ENCODE measurements at regions not wholly inside any gene's neighbourhood (a gene's known extent, or its start where the extent isn't known, plus 50 kb on each side); places are given as distances from the start of the nearest gene placed in this dataset.

DNA sequence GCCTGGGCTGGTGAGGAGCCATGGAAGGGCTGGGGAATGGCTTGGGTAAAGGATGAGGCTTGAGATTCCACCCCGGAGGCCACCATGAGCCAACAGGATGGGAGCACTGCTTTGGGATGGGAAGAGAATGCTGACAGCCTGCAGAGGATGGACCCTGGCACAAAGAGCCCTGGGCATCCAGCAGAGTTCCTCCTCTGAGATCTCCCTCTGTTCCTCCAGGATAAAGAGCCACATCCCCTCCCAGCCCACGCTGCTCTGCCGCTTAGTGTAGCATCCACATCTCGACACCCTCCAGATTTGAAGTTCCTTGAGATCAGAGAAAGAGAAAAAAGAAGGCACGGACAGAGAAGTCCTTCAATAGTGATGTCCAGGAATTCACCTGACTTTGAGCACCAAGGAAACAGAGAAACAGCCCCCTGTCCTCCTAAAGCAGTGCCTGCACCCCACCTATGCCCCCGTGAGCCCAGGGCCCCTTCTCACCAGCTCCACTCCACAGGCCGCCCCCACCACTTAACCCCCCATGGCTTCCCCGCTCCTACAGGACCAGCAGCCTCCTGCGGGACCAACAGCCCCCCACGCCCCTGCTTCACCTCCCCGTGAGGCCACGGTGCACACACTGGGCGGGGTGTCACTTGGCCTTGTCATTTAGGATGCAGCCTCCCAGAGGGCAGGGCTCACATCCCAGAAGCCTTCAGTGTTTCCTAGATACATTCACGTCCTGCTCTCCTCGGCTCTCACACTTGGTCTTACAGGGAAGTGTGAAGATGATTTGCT lies 180.5 kb downstream of the SHANK2 start:
- DNase-seq (ENCODE audit: low read depth), result no peak
- H3K4me3 ChIP-seq (ENCODE audit: low read depth, low read length), result no peak overlapping the region
- TF ChIP-seq CTCF (IDR thresholded peaks at IDR 0.05; ENCODE audit: control insufficient read depth, extremely low read depth, insufficient read depth), result no peak

DNA sequence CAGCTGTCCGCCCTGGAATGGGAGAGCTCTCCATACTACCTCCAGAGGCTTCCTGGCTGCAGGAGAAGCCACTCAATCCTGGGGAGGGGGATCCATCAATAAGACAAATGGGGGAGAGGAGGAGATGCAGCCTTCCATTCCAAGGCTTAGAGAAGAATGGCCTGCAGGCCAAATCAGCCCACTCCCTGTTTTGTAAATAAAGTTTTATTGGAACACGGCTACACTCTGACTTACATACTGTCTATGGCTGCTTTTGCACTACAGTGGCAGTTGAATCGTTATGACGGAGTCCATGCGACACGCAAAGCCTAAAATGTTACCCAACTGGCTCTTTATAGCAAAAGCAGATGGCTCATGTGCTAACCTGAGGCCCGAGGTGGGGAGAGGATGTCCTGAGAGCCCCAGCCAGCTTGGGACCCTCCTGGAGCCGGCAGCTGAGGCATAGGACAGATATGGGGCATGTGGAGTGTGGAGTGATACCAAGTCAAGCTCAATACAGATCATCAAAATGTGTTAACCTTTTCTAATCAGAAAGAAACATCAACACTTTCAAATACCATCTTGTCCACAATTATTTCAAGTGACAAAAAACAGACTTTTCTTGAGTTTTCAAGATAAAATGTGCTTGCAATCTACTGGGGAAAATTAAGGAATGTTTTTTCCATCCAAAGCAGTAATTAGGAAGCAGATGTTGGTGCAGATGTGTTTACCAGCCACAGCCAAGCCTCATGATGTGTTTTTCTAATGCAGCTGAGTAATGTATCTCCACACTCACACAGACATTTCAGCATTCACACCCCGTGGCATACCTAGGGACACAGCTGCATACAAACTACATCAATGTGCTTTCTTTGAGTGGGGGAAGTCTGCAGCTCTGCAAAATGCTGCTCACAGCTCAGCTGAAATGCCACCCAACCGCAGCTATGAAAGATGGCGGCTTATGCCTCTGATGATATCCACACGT lies 181.6 kb downstream of the SHANK2 start:
- no peak for TF ChIP-seq CTCF (IDR thresholded peaks at IDR 0.05; ENCODE audit: control insufficient read depth, extremely low read depth, insufficient read depth)
- H3K4me3 ChIP-seq (ENCODE audit: low read depth, low read length), result no peak overlapping the region
- no peak for DNase-seq (ENCODE audit: low read depth)

- TF ChIP-seq CTCF (IDR thresholded peaks at IDR 0.05; ENCODE audit: control insufficient read depth, extremely low read depth, insufficient read depth), result no peak
- no peak for DNase-seq (ENCODE audit: low read depth)
- H3K4me3 ChIP-seq (ENCODE audit: low read depth, low read length), result no peak overlapping the region
Observed at GRCh38 chr11:71068963-71069362, 183.4 kb downstream of the SHANK2 start.

GRCh38 chr11:71067753-71068152 lies 184.6 kb downstream of the SHANK2 start:
- no peak for TF ChIP-seq CTCF (IDR thresholded peaks at IDR 0.05; ENCODE audit: control insufficient read depth, extremely low read depth, insufficient read depth)
- no peak overlapping the region for H3K4me3 ChIP-seq (ENCODE audit: low read depth, low read length)

DNA sequence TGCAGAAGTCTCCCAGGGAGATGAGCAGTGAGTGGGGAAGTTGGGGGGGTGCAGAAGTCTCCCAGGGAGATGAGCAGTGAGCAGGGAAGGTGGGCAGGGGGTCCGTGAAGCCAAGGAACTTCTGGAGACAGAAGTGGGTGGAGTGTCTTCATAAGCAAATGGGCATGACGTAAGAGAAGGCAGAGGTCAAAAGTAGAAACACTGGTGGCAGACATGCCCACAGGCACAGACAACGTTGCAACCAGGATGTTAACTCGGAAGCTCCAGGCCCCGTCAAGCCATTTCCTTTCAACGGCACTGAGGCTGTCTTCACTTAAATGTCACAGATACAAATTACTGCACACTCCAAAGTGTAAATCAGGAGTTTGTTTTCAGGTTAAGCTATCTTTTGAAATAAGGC lies 186.1 kb downstream of the SHANK2 start:
- H3K4me3 ChIP-seq (ENCODE audit: low read depth, low read length), result no peak overlapping the region
- no peak for TF ChIP-seq CTCF (IDR thresholded peaks at IDR 0.05; ENCODE audit: control insufficient read depth, extremely low read depth, insufficient read depth)
- DNase-seq (ENCODE audit: low read depth), result no peak

More at GRCh38 chr11:71067753-71068152, 184.6 kb downstream of the SHANK2 start:
- DNase-seq (ENCODE audit: low read depth), result no peak

GRCh38 chr11:71065841-71066240 lies 186.5 kb downstream of the SHANK2 start:
- H3K4me3 ChIP-seq (ENCODE audit: low read depth, low read length), result no peak overlapping the region
- no peak for TF ChIP-seq CTCF (IDR thresholded peaks at IDR 0.05; ENCODE audit: control insufficient read depth, extremely low read depth, insufficient read depth)
- DNase-seq (ENCODE audit: low read depth), result no peak
